ENCODE measurements at regions not wholly inside any gene's neighbourhood (a gene's known extent, or its start where the extent isn't known, plus 50 kb on each side); places are given as distances from the start of the nearest gene placed in this dataset.

- in situ Hi-C loops (cut with HindIII; ENCODE audit: low pct_ligation_motif_present, low sequenced_read_pairs) = loop anchor here (25.0 kb wide), 4 partner anchors 94 to 656 kb away; partner anchors contain the start of gene FOXA2
- Histone ChIP-seq H3K27me3 (replicated peaks) (no peaks in the 10 kb centered on the region), H3K36me3 (replicated peaks) (no peaks in the 10 kb centered on the region), H3K27ac (no peak overlapping the region), H3K4me3 (ENCODE audit: low read depth, low read length) (no peak overlapping the region)
- no peak for DNase-seq
- no peak for TF ChIP-seq CTCF (IDR thresholded peaks at IDR 0.05; ENCODE audit: low read depth, low read length, missing control alignments)
These were observed 97.3 kb upstream of the FOXA2 start for GRCh38 chr20:22681591-22682248.

GRCh38 chr20:22682381-22682780 is 98.0 kb upstream of the FOXA2 start:
- in situ Hi-C loops (cut with HindIII; ENCODE audit: low pct_ligation_motif_present, low sequenced_read_pairs) = loop anchor here (25.0 kb wide), 4 partner anchors 95 to 655 kb away; partner anchors contain the start of gene FOXA2

GRCh38 chr20:22684072-22684762 is 99.8 kb upstream of the FOXA2 start:
- peak; percentile 92 for TF ChIP-seq CTCF (IDR thresholded peaks at IDR 0.05; ENCODE audit: low read depth, low read length, missing control alignments)
- Histone ChIP-seq H3K36me3 (replicated peaks) (no peaks in the 10 kb centered on the region), H3K27me3 (replicated peaks) (no peaks in the 10 kb centered on the region), H3K4me3 (ENCODE audit: low read depth, low read length) (no peak overlapping the region), H3K27ac (no peak overlapping the region)
- peak; percentile 76 for DNase-seq
- in situ Hi-C loops (cut with HindIII; ENCODE audit: low pct_ligation_motif_present, low sequenced_read_pairs) = loop anchor here (25.0 kb wide), 4 partner anchors 97 to 653 kb away; partner anchors contain the start of gene FOXA2

More at GRCh38 chr20:22682381-22682780, 98.0 kb upstream of the FOXA2 start:
- no peak for TF ChIP-seq CTCF (IDR thresholded peaks at IDR 0.05; ENCODE audit: low read depth, low read length, missing control alignments)
- Histone ChIP-seq H3K4me3 (ENCODE audit: low read depth, low read length) (no peak overlapping the region), H3K27ac (no peak overlapping the region), H3K36me3 (replicated peaks) (no peaks in the 10 kb centered on the region), H3K27me3 (replicated peaks) (no peaks in the 10 kb centered on the region)
- DNase-seq = no peak

GRCh38 chr20:22684763-22685443 is 100.5 kb upstream of the FOXA2 start:
- H3K27ac ChIP-seq = no peak overlapping the region
- no peak overlapping the region for H3K4me3 ChIP-seq (ENCODE audit: low read depth, low read length)
- no peaks in the 10 kb centered on the region for H3K27me3 ChIP-seq (replicated peaks)
- in situ Hi-C loops (cut with HindIII; ENCODE audit: low pct_ligation_motif_present, low sequenced_read_pairs) = loop anchor here (25.0 kb wide), 4 partner anchors 98 to 652 kb away; partner anchors contain the start of gene FOXA2
- no peak for TF ChIP-seq CTCF (IDR thresholded peaks at IDR 0.05; ENCODE audit: low read depth, low read length, missing control alignments)
- H3K36me3 ChIP-seq (replicated peaks) = no peaks in the 10 kb centered on the region
- DNase-seq = no peak

GRCh38 chr20:22686097-22686496 is 101.7 kb upstream of the FOXA2 start:
- in situ Hi-C loops (cut with HindIII; ENCODE audit: low pct_ligation_motif_present, low sequenced_read_pairs) = loop anchor here (25.0 kb wide), 4 partner anchors 99 to 651 kb away; partner anchors contain the start of gene FOXA2
- DNase-seq = peak; percentile 72
- H3K4me3 ChIP-seq (ENCODE audit: low read depth, low read length) = no peak overlapping the region
- H3K27me3 ChIP-seq (replicated peaks) = no peaks in the 10 kb centered on the region
- no peak for TF ChIP-seq CTCF (IDR thresholded peaks at IDR 0.05; ENCODE audit: low read depth, low read length, missing control alignments)
- H3K27ac ChIP-seq = no peak overlapping the region
- H3K36me3 ChIP-seq (replicated peaks) = no peaks in the 10 kb centered on the region
